Limb (tissue), 2 donors: ENCODE measurements at regions not wholly inside any gene's neighbourhood (a gene's known extent, or its start where the extent isn't known, plus 50 kb on each side); places are given as distances from the start of the nearest gene placed in this dataset.
"Not testable (repeated sequence)": the region's sequence is repeated elsewhere in the genome, so short reads cannot be mapped to it uniquely, and the experiment has no call there.

Experiments
- DNase-seq, 2 donors: peaks; one replicate each; pipeline ENCODE4 v3.0.0-alpha.2; 2016; ENCODE audit errors: extremely low spot score in 2 of 2

DNA sequence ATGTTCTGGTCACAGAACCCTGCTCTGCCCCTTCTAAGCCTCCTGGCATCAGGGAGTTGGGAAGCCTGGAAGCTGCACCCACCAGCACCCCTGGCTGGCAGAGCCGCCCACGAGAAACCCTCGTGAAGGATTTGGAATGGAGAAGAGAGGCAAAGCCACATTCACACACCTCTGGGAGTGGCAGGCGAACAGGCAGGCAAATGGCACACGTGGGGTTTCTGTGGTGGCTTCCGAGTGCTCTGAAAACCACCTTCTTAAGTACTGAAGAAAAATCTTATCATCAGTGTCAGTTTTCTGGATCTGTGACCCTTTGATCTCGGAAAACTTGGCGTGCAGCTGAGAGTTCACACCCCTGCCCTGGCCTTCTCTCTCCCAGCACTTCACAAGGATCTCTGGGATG, 442.2 kb upstream of the FRG1 start:
- DNase-seq, result no peak

DNA sequence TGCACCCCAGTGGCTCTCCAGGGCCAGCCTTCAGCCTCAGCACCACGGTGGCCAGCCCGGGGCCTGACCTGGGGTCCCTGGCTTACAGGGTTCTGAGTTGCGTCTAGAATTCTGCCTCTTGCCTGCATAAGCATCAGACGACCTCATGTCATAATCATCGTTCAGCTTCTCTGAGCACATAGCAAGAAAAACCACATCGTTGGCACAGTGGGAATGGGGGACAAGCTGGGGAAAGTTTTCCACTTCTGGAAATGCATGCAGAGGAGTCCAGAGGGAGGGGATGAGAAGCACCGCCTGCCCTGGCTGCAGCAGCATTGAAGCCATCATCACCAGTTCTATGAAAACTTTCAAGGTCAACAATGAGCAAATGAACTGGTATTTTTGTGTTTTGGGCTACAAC, 441.0 kb upstream of the FRG1 start:
- DNase-seq, result no peak

DNA sequence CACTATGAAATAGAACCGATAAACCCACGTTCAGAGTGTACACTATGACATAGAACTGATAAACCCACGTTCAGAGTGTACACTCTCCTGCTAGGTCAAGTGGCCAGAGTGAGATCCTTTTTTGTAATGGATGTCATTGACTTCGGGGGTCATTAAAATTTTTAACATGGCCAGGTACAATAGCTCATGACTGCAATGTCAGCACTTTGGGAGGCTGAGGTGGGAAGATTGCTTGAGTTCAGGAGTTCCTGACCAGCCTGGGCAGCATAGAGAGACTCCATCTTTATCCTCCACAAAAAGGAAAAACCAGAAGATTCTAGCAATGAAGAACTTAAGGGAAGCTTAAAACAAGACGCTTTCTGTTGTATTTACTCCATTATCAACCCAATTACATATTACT, 439.7 kb upstream of the FRG1 start:
- DNase-seq, result no peak

DNA sequence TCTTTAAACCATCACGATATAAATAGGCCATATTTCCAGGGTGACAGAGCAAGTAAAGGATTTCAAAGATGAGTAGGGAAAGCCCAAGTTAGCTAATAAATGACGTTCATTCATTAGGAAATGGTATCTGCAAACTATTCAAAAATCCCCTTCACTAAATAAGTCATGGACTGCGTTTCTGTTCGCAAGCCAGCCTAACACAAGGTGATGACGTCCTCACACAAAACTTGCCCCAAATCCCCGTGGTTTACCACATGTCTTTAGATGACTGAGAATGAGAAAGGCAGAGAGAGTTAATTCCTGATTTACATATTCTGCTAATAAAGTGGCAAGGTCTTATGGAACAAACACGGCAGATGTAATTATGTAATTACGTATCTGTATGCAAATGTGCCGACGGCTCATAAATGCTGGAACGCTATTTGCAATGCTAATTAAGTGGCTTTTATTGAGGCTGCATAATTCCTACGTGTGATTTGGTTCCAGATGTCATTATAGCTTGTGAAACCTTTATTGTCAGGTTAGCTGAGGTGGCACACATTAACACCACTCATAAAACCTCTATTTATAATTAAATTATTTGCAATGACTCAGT, 437.7 kb upstream of the FRG1 start:
- DNase-seq, result no peak

DNA sequence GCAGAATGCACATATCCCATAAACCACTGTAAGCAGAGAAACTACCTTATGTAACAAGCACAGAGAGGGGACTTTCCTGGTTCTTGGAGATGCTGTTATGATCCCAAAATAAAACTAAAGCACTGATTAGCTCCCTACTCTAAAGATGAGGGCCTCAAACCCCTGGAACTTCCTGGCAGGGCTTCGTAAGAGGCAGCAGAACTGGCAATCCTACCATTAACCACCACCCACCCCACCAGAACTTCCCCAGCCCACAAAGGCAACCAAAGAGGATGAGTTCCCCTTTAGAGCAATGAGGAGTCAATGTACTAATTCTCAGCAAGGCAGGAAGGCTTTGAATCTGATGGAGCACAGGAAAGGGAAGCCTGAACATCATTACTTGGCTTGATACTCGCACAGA, 436.5 kb upstream of the FRG1 start:
- DNase-seq, result no peak

DNA sequence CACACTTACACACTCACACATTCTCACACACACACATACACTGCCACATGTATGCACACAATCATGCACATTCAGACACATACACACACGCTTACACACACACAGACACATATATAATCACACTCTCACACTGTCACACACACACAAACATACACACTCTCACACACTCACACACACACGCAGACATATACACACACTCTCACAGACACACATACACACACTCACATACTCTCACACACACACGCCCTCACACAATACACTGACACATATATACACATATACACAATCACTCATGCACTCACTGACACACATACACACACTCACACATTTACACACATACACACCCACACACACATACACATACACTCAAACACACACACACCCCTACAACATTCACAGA, 435.3 kb upstream of the FRG1 start:
- DNase-seq, result no peak

DNA sequence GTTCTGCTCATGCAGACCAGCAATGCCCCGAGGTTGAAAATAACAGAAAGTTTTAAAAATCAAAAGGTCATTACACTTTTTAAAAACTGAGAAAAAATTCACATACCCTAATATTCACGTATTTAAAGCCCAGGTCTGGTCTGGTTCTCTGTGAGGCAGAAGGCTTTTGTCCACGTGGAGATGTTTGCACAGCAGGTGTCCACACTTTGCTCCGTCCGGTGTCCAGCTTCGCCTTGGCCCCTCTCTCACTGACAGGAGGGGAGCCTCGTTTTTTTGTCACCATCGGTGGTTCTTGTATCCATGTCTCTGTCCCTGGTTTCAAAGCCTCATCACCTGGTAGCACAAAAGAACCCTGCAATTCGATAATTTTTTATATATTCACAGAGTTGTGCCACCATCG, 434.6 kb upstream of the FRG1 start:
- DNase-seq, result no peak

DNA sequence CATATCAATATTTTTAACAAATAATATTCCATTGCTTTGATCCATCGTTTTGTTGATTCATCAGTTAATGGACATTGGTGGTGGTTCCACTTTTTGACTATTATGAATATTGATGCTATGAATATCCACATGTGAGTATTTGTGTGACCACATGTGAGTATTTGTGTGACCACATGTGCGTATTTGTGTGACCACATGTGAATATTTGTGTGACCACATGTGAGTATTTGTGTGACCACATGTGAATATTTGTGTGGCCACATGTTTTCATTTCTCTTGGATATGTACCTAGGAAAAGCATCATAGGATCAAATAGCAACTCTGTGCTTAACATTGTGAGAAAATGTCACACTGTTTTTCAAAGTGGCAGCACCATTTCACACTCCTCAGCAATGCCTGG, 433.6 kb upstream of the FRG1 start:
- DNase-seq, result no peak

DNA sequence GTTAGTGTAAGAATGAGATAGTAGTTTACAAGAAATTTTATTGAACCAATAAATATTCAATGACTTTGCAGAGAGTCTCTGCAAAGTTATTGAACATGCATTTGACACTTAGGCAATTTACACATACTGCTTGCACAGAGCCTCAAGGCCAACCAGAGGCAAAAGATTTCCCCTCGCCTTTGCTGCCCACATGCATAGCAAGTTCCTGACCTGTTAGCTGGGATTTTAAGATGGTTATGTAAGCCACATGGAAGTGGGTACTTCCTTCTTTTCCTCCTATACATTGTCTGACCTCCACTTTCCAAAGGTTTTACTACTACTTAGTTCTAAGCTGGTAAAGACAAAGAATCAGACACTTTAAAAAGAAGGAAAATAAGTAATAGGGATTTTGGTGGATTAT, 430.1 kb upstream of the FRG1 start:
- DNase-seq, result no peak

DNA sequence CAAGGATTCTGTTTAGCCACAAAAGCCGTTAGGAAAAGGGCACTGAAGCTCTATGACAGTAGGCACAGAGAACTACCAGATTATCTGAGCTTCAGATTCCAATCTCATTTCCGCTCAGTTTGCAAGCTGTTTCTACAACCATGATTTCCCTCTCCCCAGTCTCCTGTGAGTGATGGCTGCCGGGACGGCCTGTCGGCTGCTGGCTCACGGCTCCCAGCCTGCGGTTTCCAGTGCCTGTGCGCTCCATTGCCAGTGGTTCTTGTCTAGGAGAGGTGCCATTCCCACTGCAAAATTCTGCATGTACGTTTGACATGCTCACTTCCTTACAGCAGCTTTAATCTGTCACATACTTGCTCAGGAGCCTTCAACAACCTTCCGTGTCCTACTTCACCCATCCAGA, 429.1 kb upstream of the FRG1 start:
- DNase-seq, result no peak

DNA sequence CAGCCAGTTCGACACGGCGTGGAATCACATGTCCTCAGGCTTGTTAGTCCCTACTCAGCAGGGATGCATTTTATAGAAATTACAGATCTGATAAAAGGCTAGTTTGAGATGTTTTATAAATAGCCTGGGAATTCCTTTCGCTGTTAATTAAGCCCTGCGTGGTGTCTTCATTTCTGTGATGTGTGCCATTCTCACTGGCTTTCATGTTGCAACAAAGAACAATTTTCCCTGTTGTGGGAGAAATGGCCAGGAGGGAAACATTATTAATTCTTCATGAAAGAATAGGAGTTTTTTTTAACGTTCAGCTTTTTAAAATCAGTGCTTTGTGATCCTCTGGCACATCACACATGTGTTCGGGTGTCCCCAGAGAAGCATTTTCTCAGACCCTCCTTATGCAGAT, 427.3 kb upstream of the FRG1 start:
- no peak for DNase-seq

DNA sequence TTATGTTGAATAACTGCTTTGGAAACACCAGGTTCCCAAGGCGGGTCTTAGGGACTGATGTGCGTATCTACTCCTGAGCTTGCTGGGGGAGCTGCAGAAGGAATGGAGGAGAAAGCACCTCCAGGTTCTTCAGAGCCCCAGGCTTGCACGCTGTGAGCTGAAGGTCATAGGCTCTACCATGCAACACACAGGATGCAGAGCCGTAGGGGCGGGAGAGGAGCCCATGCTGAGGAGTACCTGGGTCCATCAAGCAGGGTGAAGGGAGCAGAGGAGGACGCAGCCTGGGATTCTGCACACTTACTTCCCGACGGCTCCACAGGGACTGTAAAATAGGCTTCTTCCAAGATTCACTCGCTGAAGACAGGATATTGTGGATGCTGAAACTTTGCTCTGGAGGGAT, 426.5 kb upstream of the FRG1 start:
- no peak for DNase-seq

DNA sequence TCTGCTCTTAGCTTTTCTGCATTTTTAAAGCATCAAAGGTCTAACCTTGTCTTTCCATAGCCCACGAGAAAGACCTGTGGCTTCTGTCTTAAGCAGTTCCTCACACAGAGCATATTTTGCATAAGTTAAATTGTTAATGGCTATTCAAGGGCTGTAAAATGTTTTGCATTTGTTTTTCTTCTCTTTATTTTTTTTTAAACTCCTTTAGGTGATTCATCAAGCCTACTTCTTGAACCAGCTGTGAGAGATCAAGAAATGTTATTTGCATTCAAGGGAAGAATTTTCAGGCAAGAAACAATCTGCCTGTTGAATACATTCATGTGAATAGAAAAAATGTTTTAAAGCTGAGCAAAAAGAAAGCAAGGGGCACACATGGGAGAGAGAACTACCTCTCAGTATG, 423.8 kb upstream of the FRG1 start:
- no peak for DNase-seq

DNA sequence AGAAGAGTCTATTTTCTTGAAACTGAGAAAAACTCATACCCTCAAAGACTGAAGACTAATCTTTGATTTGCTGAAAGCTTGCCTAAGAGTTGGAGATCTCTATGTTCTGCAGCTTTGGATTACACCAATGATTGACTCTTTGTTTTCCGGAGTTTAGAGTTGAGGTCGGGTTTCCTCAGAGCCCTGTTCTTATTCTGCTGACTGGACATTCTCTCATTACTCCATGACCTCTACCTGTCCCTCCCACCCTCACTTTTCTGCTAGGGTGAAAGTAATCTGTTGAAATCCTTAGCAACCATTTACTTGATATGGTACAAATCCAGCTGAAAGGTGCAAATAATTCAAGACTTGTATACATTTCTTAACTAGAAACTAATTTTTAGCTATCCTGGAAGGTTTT, 421.5 kb upstream of the FRG1 start:
- DNase-seq, result no peak

DNA sequence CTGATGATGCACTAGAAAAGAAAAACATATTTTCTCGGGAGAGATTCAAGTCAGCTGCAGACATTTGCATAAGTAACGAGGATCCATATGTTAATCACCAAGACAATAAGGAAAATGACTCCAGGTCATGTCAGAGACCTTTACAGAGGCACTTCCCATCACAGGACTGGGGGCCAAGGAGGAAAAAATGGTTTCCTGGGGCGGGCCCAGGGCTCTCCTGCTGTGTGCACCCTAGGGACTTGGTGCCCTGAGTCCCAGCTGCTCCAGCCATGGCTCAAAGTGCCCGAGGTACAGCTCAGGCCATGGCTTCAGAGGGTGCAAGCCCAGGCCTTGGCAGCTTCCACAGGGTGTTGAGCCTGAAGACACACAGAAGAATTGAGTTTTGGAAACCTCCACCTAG, 415.4 kb upstream of the FRG1 start:
- no peak for DNase-seq

DNA sequence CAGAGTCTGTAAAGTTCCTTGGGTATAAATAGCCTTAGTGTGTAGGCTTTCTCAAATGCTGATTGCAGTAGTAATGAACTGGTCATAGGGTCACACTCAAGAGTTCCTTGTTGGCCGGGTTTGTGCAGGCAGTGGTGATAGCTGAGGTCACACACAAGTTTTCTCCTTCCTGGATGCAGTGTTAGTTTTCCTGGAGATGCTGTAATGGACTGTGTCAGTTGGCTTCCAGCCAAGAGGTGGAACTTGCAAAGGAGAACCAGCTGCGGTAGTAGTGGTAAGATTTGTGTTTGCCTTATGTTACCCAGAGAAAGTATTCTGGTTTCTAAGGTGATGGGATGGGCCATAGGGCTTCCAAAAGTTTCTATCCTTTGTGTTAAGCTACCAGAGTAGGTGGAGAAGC, 409.8 kb upstream of the FRG1 start:
- no peak for DNase-seq

DNA sequence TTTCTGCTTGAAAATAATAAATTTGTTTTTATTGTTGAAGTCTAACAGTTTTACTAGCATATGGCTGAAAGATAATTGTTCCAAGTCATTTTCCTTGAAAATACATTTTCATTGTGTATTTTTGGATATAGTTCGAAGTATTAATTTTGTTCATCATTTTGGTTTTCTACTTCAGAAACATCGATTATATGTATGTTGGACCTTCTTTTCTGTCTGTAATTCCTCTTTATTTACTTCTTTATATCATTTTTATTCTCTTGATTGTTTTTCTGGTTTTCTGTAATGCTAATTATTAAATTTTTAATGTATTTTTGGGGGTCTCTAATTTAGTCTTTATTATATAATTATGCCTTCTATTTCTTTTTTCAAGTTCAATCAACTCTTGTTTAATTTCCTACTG, 407.1 kb upstream of the FRG1 start:
- no peak for DNase-seq

DNA sequence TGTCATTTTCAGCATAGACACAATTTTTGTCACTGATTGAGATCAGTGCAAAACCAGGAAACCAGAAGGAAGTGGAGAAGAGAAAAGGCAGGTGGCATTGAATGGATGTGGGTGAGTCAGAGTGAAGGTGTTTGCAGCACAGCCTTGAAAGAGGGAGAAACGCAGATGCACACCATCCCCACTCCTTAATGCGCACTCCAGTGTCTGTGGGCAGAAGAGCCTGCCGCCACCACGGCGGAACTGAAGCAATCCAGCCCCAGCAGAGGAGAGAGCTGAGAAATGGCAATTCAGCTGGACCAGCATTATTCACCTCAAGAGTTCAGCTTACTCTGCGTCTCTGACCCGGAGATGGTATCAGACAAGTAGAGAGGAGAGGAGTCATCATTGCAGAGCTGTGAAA, 393.1 kb upstream of the FRG1 start:
- no peak for DNase-seq

DNA sequence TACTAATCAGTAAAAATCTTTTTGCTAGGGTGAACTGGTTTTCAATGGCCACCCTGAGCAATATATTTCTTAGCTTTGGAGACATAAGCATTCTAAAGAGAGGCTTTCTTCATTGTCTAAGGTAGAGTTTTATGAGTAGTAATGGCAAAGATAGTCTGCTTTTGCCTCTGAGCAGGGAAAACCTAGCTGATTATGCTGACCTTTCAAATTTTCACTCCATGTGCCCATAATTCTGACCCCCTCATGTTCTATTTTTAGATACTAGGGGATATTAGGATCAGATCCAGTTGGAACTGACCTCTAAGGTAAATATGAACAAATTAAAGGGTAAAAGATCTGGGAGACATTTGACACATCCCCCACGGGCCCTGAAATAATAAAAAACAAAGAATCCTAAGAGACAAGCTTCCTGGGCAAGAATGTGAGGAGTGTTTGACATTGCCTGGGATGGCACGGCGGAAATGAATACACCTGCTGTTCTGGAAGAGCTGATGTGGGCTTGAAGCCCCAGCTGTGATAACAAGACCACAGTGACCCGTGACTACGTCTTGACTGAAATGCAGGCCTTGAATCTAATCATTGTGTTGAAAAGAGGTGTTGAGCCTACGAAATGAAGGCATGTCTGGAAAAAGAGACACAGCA, 392.1 kb upstream of the FRG1 start:
- no peak for DNase-seq

DNA sequence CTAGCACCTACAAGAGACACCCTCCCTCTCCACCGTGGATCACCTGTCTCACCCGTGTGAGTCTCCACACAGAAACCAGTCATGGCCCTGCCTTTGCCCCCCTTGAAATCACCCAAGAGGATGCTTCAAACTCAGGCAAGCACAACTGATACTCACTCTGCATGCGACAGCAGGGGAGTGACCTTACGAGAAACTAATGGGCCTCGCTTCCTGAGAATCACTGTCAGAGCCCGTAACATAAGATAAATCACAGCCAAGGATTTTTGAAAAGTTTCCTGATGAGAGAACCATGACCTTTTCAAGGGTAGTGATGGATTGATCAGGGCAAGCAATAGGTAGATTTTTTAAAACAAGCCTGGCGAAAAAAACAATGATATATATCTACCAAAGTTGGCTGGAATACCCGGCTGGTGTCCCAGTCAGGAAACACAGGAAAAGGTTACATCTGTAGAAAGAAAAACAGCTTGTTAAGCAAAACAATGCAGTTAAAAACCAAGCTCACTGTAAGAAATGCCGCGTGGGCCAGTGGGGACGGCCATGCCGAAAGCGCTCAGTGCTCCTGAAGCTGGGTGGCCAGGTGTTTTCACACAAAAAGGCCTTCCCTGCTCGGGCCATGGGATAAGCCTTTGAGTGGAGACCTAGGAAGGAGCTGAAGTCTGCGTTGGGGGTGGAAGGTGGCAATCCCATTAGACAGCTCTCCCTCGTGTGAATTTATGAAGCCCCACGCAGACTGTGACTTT, 388.6 kb upstream of the FRG1 start:
- DNase-seq, result not testable (repeated sequence)

DNA sequence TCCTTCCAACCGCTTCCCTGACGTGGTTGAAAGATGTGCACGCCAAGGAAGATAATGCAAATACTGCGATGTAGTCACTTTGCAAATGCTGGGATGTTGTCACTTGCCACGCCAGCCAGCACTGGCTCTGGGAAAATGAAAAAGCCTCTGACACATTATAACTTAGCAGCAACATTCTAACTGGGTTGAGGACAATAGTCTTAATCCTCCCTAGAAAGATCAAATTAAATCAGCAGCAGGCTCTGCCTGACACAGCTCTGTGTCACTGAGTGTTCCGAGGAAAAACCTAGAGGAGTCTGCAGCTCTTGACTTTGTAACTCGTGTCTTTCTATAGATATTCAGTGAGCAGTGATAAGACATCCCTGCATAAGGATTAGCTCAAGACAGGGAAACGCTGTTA, 380.1 kb upstream of the FRG1 start:
- DNase-seq, result not testable (repeated sequence)

DNA sequence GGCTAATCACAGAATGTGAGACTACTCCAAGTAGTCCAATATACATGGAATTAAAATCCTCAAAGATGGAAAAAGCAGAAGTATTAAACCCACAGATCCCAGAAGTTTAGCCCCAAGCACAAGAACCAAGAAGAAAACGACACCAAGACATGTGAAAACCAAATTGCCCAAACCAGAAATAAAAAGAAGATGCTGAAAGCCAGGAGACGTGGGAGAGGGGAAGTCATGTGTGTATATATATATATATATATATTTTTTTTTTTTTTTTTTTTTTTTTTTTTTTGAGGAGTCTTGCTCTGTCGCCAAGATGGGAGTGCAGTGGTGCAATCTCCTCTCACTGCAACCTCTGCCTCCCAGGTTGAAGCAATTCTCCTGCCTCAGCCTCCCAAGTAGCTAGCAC, 376.9 kb upstream of the FRG1 start:
- DNase-seq, result not testable (repeated sequence)

DNA sequence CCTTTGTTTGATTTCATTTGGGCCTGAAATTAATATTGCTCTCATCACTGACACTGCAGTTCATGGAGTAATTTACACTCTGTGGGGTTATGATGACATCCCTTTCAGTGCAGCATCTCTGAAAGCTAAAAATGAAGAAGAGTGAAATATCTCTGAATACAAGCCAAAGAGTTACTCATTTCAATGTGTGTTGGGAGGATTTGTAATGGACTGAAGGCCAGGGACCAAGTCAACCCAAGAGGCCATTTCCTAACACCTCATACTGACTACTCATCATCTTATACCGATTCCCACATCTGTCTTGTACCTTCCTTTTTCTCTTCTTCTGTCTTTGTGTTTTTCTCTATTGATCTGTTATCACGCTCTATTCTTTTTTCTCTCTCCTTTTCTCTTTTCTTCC, 374.4 kb upstream of the FRG1 start:
- not testable (repeated sequence) for DNase-seq
